ENCODE measurements at regions not wholly inside any gene's neighbourhood (a gene's known extent, or its start where the extent isn't known, plus 50 kb on each side); places are given as distances from the start of the nearest gene placed in this dataset.
"Not testable (repeated sequence)": the region's sequence is repeated elsewhere in the genome, so short reads cannot be mapped to it uniquely, and the experiment has no call there.

GRCh38 chr12:89154743-89155499 is 197.4 kb downstream of the DUSP6 start:
- Histone ChIP-seq H3K9me3 (no peaks in the 10 kb centered on the region), H3K4me1 (peaks cover 8% of the 10 kb centered on the region; the same call in 1 of the 3 replicates), H3K27ac (no peak overlapping the region), H3K4me2 (no peak overlapping the region), H3K4me3 (no peak overlapping the region)
- no peak for ATAC-seq
- DNase-seq (ENCODE audit: low read depth in 1 of 2, low spot score in 1 of 2), result no peak
- WGBS (ENCODE audit: missing lambda C conversion rate), result 79% methylated on average over 4 of the region's 4 CpGs
- ChIA-PET CTCF (interaction anchor here (0.6 to 1.5 kb wide), 2 partner anchors 307 to 309 kb away, joined by 3 read pairs; no protein-coding TSS in a partner anchor), POLR2A (no interaction called here)
- TF ChIP-seq CBX8 (IDR thresholded peaks at IDR 0.05), result no peak
- no peak for TF ChIP-seq RFX5 (IDR thresholded peaks at IDR 0.05)
- TF ChIP-seq PHF8 (IDR thresholded peaks at IDR 0.05; ENCODE audit: borderline replicate concordance, low read depth), result no peak
- no peak for TF ChIP-seq HES2 (IDR thresholded peaks at IDR 0.05)
- no peak for TF ChIP-seq ESRRA (IDR thresholded peaks at IDR 0.05; ENCODE audit: borderline replicate concordance, low read length)
- no peak for TF ChIP-seq HEYL (CRISPR knock-in tag; IDR thresholded peaks at IDR 0.05)
- TF ChIP-seq HOXB13 (CRISPR knock-in tag; IDR thresholded peaks at IDR 0.05; ENCODE audit: low read depth), result no peak
- TF ChIP-seq CHD2 (IDR thresholded peaks at IDR 0.05; ENCODE audit: low read length, partially characterized antibody), result no peak
- TF ChIP-seq TP53 (CRISPR knock-in tag; IDR thresholded peaks at IDR 0.05), result no peak
- TF ChIP-seq JUN (IDR thresholded peaks at IDR 0.05), result no peak
- no peak for TF ChIP-seq KDM1A (IDR thresholded peaks at IDR 0.05; ENCODE audit: low read depth)
- TF ChIP-seq JUNB (IDR thresholded peaks at IDR 0.05), result no peak
- no peak for TF ChIP-seq CEBPB (IDR thresholded peaks at IDR 0.05)
- FAIRE-seq, result no peak

DNA sequence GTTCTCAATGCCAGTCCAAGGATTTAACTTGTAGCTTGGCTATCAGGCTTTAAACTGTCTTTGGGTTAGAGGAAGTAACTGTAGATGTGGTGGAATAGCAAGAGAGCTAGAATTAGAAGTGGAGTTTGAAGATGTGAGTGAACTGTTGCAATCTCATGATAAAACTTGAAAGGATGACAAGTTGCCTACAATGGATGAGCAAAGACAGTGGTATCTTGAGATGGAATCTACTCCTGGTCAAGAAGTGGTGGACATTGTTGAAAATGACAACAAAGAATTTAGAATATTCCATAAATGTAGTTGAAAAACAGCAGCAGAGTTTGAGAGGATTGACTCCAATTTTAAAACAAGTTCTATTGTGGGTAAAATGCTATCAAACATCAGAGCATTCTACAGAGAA is 199.0 kb downstream of the DUSP6 start:
- FAIRE-seq (no peak), DNase-seq (ENCODE audit: low read depth in 1 of 2, low spot score in 1 of 2) (no peak), ATAC-seq (no peak)
- Histone ChIP-seq H3K27ac (no peak overlapping the region), H3K9me3 (no peaks in the 10 kb centered on the region), H3K4me3 (no peak overlapping the region), H3K4me2 (no peak overlapping the region), H3K4me1 (peaks cover 8% of the 10 kb centered on the region; the same call in 1 of the 3 replicates)
- CTCF ChIA-PET, result interaction anchor here (1.0 kb wide), 1 partner anchor 100 kb away, joined by 3 read pairs; no protein-coding TSS in a partner anchor
- POLR2A ChIA-PET, result interaction anchor here (2.6 kb wide), 1 partner anchor 199 kb away, joined by 9 read pairs; the partner anchor contains the start of gene DUSP6
- no peak for TF ChIP-seq NFE2L2 (conservative IDR thresholded peaks at IDR 0.05; ENCODE audit: low read length)

DNA sequence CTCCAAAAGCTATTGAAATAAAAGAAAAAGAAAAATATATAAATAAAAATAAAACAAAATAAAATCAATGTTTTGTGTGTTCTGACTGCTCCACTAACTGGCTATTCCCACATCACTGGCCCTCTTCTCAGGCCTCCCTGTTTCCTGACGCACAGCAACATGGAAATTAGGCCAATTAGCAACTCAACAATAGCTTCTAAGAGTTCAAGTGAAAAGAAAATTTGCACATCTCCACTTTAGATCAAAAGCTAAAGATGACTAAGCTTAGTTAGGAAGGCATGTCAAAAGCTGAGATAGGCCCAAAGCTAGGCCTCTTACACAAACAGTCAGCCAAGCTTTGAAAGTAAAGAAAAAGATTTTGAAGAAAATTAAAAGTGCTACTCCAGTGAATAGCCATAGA is 200.8 kb downstream of the DUSP6 start:
- DNase-seq (ENCODE audit: low read depth in 1 of 2, low spot score in 1 of 2) (no peak), FAIRE-seq (no peak), ATAC-seq (no peak)
- Histone ChIP-seq H3K27ac (no peak overlapping the region), H3K9me3 (no peaks in the 10 kb centered on the region), H3K4me3 (no peak overlapping the region), H3K4me2 (no peak overlapping the region), H3K4me1 (no peaks in the 10 kb centered on the region)
- no peak for TF ChIP-seq EHMT2 (IDR thresholded peaks at IDR 0.05; ENCODE audit: low read depth)
- TF ChIP-seq E2F6 (IDR thresholded peaks at IDR 0.05; ENCODE audit: borderline replicate concordance, low read depth), result no peak
- TF ChIP-seq ESRRA (IDR thresholded peaks at IDR 0.05; ENCODE audit: borderline replicate concordance, low read length), result no peak
- TF ChIP-seq HDAC2 (IDR thresholded peaks at IDR 0.05), result no peak
- no peak for TF ChIP-seq PHF8 (IDR thresholded peaks at IDR 0.05; ENCODE audit: borderline replicate concordance, low read depth)
- TF ChIP-seq PBX3 (IDR thresholded peaks at IDR 0.05), result no peak
- no peak for TF ChIP-seq CHD2 (IDR thresholded peaks at IDR 0.05; ENCODE audit: low read length, partially characterized antibody)
- TF ChIP-seq POLR2A (IDR thresholded peaks at IDR 0.05; ENCODE audit: low read length), result no peak
- no peak for TF ChIP-seq RFX5 (IDR thresholded peaks at IDR 0.05)
- CTCF ChIA-PET, result interaction anchor here (0.8 to 1.2 kb wide), 2 partner anchors 12 to 33 kb away, joined by 3 read pairs; no protein-coding TSS in a partner anchor
- WGBS (ENCODE audit: missing lambda C conversion rate), result 61% methylated on average over 1 of the region's 1 CpG
- POLR2A ChIA-PET, result interaction anchor here (2.6 kb wide), 1 partner anchor 201 kb away, joined by 9 read pairs; the partner anchor contains the start of gene DUSP6

DNA sequence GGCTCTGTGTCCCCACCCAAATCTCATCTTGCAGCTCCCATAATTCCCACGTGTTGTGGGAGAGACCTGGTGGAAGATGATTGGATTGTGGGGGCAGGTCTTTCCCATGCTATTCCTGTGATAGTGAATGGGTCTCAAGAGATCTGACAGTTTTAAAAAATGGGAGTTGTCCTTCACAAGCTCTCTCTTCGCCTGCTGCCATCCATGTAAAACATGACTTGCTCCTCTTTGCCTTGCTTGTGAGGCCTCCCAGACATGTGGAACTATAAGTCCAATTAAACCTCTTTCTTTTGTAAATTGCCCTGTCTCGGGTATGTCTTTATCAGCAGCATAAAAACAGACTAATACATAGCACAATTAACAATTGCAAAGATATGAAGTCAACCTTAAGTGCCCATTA is 201.5 kb downstream of the DUSP6 start:
- H3K9me3 ChIP-seq; DNase-seq (ENCODE audit: low read depth in 1 of 2, low spot score in 1 of 2); H3K4me3 ChIP-seq; H3K27ac ChIP-seq; H3K4me2 ChIP-seq; H3K4me1 ChIP-seq; CTCF ChIA-PET; FAIRE-seq; POLR2A ChIA-PET; ATAC-seq: not testable (repeated sequence)
- 30% methylated on average over 3 of the region's 3 CpGs for WGBS (ENCODE audit: missing lambda C conversion rate)
